A549 (cell line): ENCODE measurements at regions not wholly inside any gene's neighbourhood (a gene's known extent, or its start where the extent isn't known, plus 50 kb on each side); places are given as distances from the start of the nearest gene placed in this dataset.

Experiments
- CTCF ChIP-seq: fragments of >200 bp; sonication (Bioruptor Twin); formaldehyde crosslinking; IDR thresholded peaks from 3 replicates; pipeline ENCODE4 v1.5.1; 2016
- EP300 ChIP-seq, 2 experiments: fragments of >200 bp; sonication (Bioruptor Twin); formaldehyde crosslinking; IDR thresholded peaks; 2 replicates in 1 of 2; 3 replicates in 1 of 2; pipeline ENCODE4 v1.6.1; 2016 to 2017
- SREBF2 ChIP-seq: fragments of 450-650 bp; IDR thresholded peaks from 2 replicates; pipeline ENCODE4 v1.6.1; 2014; ENCODE audit warnings: mild to moderate bottlenecking, moderate library complexity

GRCh38 chr20:10978019-10978702 lies 304.4 kb upstream of the JAG1 start:
- TF ChIP-seq EP300 (IDR thresholded peaks at IDR 0.05) (no peak), CTCF (no peak), SREBF2 (no peak)
